Smooth muscle cell (in vitro differentiated cells): ENCODE measurements at regions not wholly inside any gene's neighbourhood (a gene's known extent, or its start where the extent isn't known, plus 50 kb on each side); places are given as distances from the start of the nearest gene placed in this dataset.

Experiments
- DNase-seq: peaks from one replicate; lab custom pipeline; 2025; ENCODE audit not compliant: unreplicated experiment; lab: John Stamatoyannopoulos, UW
- H2AFZ ChIP-seq: fragments of 200-600 bp; sonication (generic); 2 replicates; pipeline ENCODE4 v1.6.0; 2016; ENCODE audit warnings: antibody characterized with exemption, low read depth, mild to moderate bottlenecking
- H3F3A ChIP-seq: fragments of 200-600 bp; sonication (generic); 2 replicates; pipeline ENCODE4 v1.6.0; 2017; ENCODE audit warnings: antibody characterized with exemption, low read depth
- H3K27ac ChIP-seq: fragments of 200-600 bp; sonication (generic); 2 replicates; pipeline ENCODE4 v1.5.1; 2016; ENCODE audit warnings: low read depth, mild to moderate bottlenecking
- H3K27me3 ChIP-seq: fragments of 200-600 bp; sonication (generic); 2 replicates; pipeline ENCODE4 v1.6.1; 2016; ENCODE audit warnings: low read depth, mild to moderate bottlenecking
- H3K36me3 ChIP-seq: fragments of 200-600 bp; sonication (generic); 2 replicates; pipeline ENCODE4 v1.5.1; 2016; ENCODE audit warnings: low read depth
- H3K4me1 ChIP-seq: fragments of 200-600 bp; sonication (generic); 2 replicates; pipeline ENCODE4 v1.5.1; 2016; ENCODE audit warnings: low read depth
- H3K4me2 ChIP-seq: fragments of 200-600 bp; sonication (generic); 2 replicates; pipeline ENCODE4 v1.6.0; 2016; ENCODE audit warnings: mild to moderate bottlenecking
- H3K4me3 ChIP-seq: fragments of 200-600 bp; sonication (generic); 2 replicates; pipeline ENCODE4 v1.5.1; 2016; ENCODE audit warnings: mild to moderate bottlenecking
- H3K79me2 ChIP-seq: fragments of 200-600 bp; sonication (generic); 2 replicates; pipeline ENCODE4 v1.6.0; 2016; ENCODE audit warnings: low read depth, mild to moderate bottlenecking
- H3K9ac ChIP-seq: fragments of 200-600 bp; sonication (generic); 2 replicates; pipeline ENCODE4 v1.6.0; 2016; ENCODE audit warnings: low read depth
- H3K9me3 ChIP-seq: fragments of 200-600 bp; sonication (generic); replicated peaks from 2 replicates; pipeline ENCODE4 v1.5.1; 2016; ENCODE audit warnings: low read depth
- H4K20me1 ChIP-seq: fragments of 200-600 bp; sonication (generic); 2 replicates; pipeline ENCODE4 v1.6.0; 2016; ENCODE audit warnings: low read depth
- CTCF ChIP-seq: fragments of 200-600 bp; sonication (generic); IDR thresholded peaks from 2 replicates; pipeline ENCODE4 v1.5.1; 2017; ENCODE audit warnings: borderline replicate concordance, mild to moderate bottlenecking, antibody characterized with exemption; ENCODE audit not compliant: insufficient read depth, poor library complexity, severe bottlenecking
- WGBS: methylation state at CpG from one replicate; pipeline ENCODE4 v1.1.7; 2016; ENCODE audit warnings: low lambda C conversion rate; 5-methylcytosine and 5-hydroxymethylcytosine counted together

GRCh38 chr2:153320879-153321278 is 157.7 kb downstream of the RPRM start:
- H3K4me1 ChIP-seq: no peaks in the 10 kb centered on the region
- H3F3A ChIP-seq: no peaks in the 10 kb centered on the region
- no peak overlapping the region for H3K4me3 ChIP-seq
- no peak for DNase-seq
- H4K20me1 ChIP-seq: no peaks in the 10 kb centered on the region
- H3K79me2 ChIP-seq: no peaks in the 10 kb centered on the region
- no peak overlapping the region for H3K4me2 ChIP-seq
- no peaks in the 10 kb centered on the region for H3K9me3 ChIP-seq
- no peak overlapping the region for H2AFZ ChIP-seq
- no peaks in the 10 kb centered on the region for H3K27me3 ChIP-seq
- no peak for TF ChIP-seq CTCF
- H3K9ac ChIP-seq: no peak overlapping the region
- H3K27ac ChIP-seq: no peak overlapping the region
- H3K36me3 ChIP-seq: no peaks in the 10 kb centered on the region

GRCh38 chr2:153311432-153311831 is 167.1 kb downstream of the RPRM start:
- H3K4me1 ChIP-seq: no peaks in the 10 kb centered on the region
- DNase-seq: no peak
- H3K4me2 ChIP-seq: no peak overlapping the region
- H3K79me2 ChIP-seq: no peaks in the 10 kb centered on the region
- no peak overlapping the region for H3K9ac ChIP-seq
- H3K4me3 ChIP-seq: no peak overlapping the region
- no peaks in the 10 kb centered on the region for H3K9me3 ChIP-seq
- H3K27ac ChIP-seq: no peak overlapping the region
- no peaks in the 10 kb centered on the region for H3K27me3 ChIP-seq
- H3F3A ChIP-seq: no peaks in the 10 kb centered on the region
- 53% methylated on average over 8 of the region's 8 CpGs for WGBS
- TF ChIP-seq CTCF: no peak
- no peak overlapping the region for H2AFZ ChIP-seq
- no peaks in the 10 kb centered on the region for H3K36me3 ChIP-seq
- no peaks in the 10 kb centered on the region for H4K20me1 ChIP-seq

- 57% methylated on average over 2 of the region's 2 CpGs for WGBS
- no peak for DNase-seq
- peak overlapping the region; percentile 28 for H2AFZ ChIP-seq
- H3K4me2 ChIP-seq: no peak overlapping the region
- no peak overlapping the region for H3K27ac ChIP-seq
- H3K9ac ChIP-seq: no peak overlapping the region
- no peaks in the 10 kb centered on the region for H4K20me1 ChIP-seq
- no peaks in the 10 kb centered on the region for H3F3A ChIP-seq
- no peaks in the 10 kb centered on the region for H3K36me3 ChIP-seq
- no peaks in the 10 kb centered on the region for H3K4me1 ChIP-seq
- H3K4me3 ChIP-seq: no peak overlapping the region
- H3K9me3 ChIP-seq: no peaks in the 10 kb centered on the region
- H3K79me2 ChIP-seq: no peaks in the 10 kb centered on the region
- TF ChIP-seq CTCF: no peak
- H3K27me3 ChIP-seq: no peaks in the 10 kb centered on the region
These were observed 170.1 kb downstream of the RPRM start for GRCh38 chr2:153308466-153308865.

- DNase-seq: no peak
- 90% methylated on average over 3 of the region's 3 CpGs for WGBS
These were observed 171.3 kb downstream of the RPRM start for GRCh38 chr2:153307223-153307622.

More at GRCh38 chr2:153307223-153307622, 171.3 kb downstream of the RPRM start:
- Histone ChIP-seq H3K27ac (no peak overlapping the region), H2AFZ (no peak overlapping the region), H3K36me3 (no peaks in the 10 kb centered on the region), H3K4me1 (no peaks in the 10 kb centered on the region), H3K4me2 (no peak overlapping the region), H3K9ac (no peak overlapping the region), H3K9me3 (no peaks in the 10 kb centered on the region), H4K20me1 (no peaks in the 10 kb centered on the region), H3F3A (no peaks in the 10 kb centered on the region), H3K4me3 (no peak overlapping the region), H3K27me3 (no peaks in the 10 kb centered on the region), H3K79me2 (no peaks in the 10 kb centered on the region)
- no peak for TF ChIP-seq CTCF
